Right ventricle myocardium inferior (tissue), 1 donor: ENCODE measurements at regions not wholly inside any gene's neighbourhood (a gene's known extent, or its start where the extent isn't known, plus 50 kb on each side); places are given as distances from the start of the nearest gene placed in this dataset.

Source experiments
- ATAC-seq: fragments of 200-7000 bp; cut with Tn5 transposase; one replicate; pipeline ENCODE4 v1.9.1; 2020; ENCODE audit warnings: mild to moderate bottlenecking, moderate library complexity
- DNase-seq: peaks from one replicate; pipeline ENCODE4 v3.0.0; 2021; ENCODE audit errors: missing footprints
- intact Hi-C: fragments of 100-400 bp; cut with DNase I; formaldehyde crosslinking; loops from one replicate; pipeline ENCODE4 v1.11.0; 2022
- donor health status: DM: no; HTN: yes; CAD: no; lungs with severe emphysema.

GRCh38 chr9:73026375-73026774 is 73.5 kb upstream of the ALDH1A1 start:
- intact Hi-C loops = no loop called here
- ATAC-seq = no peak
- no peak for DNase-seq

- DNase-seq (no peak), ATAC-seq (no peak)
- intact Hi-C loops = loop anchor here (5.0 kb wide), 1 partner anchor 167 kb away; no protein-coding TSS in a partner anchor
These were observed 71.8 kb upstream of the ALDH1A1 start for GRCh38 chr9:73024601-73025034.

DNA sequence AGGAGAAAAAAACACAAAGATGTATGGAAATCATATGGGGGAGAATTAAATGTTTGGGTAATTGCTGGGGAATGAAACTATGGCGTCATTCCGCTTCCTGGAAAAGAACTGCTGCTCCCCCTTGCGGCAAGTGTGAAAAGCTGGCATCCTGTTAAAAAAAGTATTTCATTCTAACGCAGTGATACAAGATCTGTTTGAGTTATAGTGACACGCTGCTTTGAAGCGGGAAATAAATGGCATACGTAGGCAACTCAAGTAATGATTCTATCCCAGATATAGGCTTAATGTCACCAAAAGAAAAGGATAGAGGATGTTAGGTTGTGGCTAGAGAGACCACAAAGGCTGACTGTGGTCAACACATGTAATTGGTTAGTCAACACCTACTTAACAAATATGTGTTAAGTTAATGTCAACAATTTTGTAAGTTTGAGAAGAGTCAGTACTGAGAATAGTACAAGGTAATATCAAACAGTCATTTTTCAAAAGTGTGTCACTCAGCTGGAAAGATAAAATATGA is 70.2 kb upstream of the ALDH1A1 start:
- peak; percentile 31 for ATAC-seq
- intact Hi-C loops = loop anchor here (1.0 to 5.0 kb wide), 2 partner anchors 151 to 166 kb away; no protein-coding TSS in a partner anchor
- no peak for DNase-seq

DNA sequence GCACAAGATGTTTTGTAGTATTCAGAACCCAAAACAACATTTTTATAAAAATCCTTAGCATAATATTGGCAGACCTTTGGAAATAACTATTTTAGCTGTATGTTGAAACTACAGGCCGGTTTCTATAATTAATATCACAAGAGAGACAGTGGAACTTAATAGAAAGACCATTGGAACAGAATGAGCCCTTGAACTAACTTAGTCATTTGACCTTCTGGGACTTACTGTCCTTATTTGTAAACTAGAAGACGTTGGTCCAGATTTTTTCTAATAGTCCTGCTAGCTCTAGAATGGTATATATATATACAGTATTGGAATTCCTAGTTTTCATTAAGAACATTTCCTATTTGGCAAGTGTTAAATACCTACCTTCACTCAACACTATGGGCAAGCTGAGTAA is 69.5 kb upstream of the ALDH1A1 start:
- ATAC-seq (no peak), DNase-seq (no peak)
- intact Hi-C loops = loop anchor here (5.0 kb wide), 1 partner anchor 165 kb away; no protein-coding TSS in a partner anchor

DNA sequence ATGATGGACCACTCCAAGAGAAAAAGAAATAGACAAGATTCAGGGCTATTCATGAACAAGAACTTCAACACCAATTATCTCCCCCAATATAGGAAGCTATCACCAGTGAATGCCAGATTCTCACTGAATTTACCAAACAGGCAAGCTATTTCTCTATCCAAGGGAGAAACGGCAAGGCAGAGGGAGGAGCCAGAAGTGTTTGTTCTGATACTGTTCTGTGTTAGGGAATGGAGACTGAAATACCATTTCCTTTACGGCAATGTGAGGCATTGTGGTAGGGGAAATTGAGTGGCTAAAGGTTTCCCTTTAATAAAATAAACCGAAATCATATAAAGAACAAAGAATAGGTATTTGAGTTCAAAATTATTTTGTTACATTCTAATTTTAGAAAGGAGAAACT is 68.0 kb upstream of the ALDH1A1 start:
- ATAC-seq = no peak
- DNase-seq = no peak
- intact Hi-C loops = loop anchor here (5.0 kb wide), 1 partner anchor 164 kb away; no protein-coding TSS in a partner anchor

GRCh38 chr9:73014011-73014410 is 61.2 kb upstream of the ALDH1A1 start:
- intact Hi-C loops = loop anchor here (10.0 kb wide), 1 partner anchor 59 kb away; the partner anchor contains the start of gene ALDH1A1
- DNase-seq (no peak), ATAC-seq (no peak)

DNA sequence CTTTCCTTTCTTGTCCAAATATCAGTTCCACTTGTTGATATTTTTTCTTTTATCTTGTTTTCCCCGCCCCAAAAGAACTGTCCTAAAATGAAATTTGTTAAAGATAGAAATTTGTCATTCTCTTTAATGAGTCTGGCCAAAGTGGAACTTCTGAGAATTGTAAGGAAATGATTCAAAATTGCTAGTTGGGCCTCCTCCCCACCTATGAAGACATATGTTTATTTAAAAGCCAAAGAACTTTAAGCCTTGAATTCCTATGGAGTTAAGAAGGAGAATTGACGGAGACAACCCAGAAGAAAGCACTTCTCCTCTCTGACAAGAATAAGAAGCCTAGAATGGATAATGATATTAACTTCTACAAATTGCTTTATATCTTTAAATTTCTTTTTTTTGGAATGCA is 59.1 kb upstream of the ALDH1A1 start:
- ATAC-seq = no peak
- DNase-seq = no peak
- intact Hi-C loops = loop anchor here (10.0 kb wide), 1 partner anchor 57 kb away; the partner anchor contains the start of gene ALDH1A1

- ATAC-seq = peak; percentile 39
- DNase-seq = no peak
- intact Hi-C loops = loop anchor here (10.0 kb wide), 1 partner anchor 56 kb away; the partner anchor contains the start of gene ALDH1A1
These were observed 58.4 kb upstream of the ALDH1A1 start for GRCh38 chr9:73011181-73011750.

DNA sequence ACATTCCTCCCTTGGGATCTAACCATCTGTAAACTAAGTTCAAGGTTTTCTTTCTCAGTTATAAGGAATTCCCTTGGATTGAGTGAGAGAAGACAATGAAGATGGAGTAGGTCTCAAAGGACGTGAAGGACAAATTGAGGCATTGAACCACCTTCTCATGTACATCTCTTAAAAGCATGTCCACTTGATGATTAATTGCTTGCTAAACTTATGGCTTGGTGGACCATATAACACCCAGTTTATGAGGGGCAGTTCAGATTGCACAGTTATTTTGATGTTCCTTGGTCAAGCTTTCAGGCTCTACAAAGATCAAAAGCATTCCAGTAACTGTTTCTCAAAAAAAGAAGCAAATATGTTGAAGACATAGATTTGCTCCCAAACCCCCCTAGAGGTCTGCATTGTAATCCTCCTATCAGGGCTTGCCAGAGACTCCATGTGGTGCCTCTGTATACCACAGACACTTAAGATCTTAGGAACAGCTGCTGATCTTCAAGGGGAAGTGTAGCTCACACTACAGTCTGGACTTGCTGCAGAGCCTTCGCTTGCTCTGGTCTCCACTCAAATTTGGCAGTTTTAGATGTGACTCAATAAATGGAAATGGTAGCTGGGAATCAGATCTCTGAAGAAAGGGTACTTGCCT is 56.9 kb upstream of the ALDH1A1 start:
- DNase-seq (no peak), ATAC-seq (no peak)
- intact Hi-C loops = loop anchor here (10.0 kb wide), 1 partner anchor 55 kb away; the partner anchor contains the start of gene ALDH1A1

- intact Hi-C loops = no loop called here
- ATAC-seq (no peak), DNase-seq (no peak)
These were observed 55.3 kb upstream of the ALDH1A1 start for GRCh38 chr9:73007966-73008672.

DNA sequence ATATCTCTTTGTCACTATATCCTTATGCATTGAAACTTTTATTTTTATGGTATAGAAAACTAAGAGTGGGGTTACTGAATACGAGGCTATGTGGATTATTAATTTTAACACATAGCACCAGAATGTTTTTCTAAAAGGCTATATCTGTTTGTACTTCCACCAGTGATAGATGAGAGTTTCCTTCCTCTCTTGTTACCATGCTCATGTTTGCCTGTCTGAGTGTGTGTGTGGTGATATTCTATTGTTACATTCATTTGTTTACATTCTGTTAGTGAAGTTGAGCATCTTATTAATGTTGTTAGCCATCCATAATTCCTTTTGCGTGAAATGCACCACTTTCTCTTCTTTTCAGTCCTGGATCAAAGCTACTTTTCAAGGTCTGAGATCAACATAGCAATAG is 54.1 kb upstream of the ALDH1A1 start:
- DNase-seq (no peak), ATAC-seq (no peak)
- intact Hi-C loops = no loop called here
